H1 (cell line): ENCODE measurements at regions not wholly inside any gene's neighbourhood (a gene's known extent, or its start where the extent isn't known, plus 50 kb on each side); places are given as distances from the start of the nearest gene placed in this dataset.

ENCODE experiments used
- CTCF ChIA-PET: fragments of 300-600 bp; sonication (Branson Sonifier 250); formaldehyde crosslinking; loops from one replicate; lab custom pipeline; 2021; ENCODE audit not compliant: partially characterized antibody; lab: Charles Lee
- POLR2A ChIA-PET: fragments of 300-600 bp; sonication (Branson Sonifier 250); formaldehyde crosslinking; loops from one replicate; lab custom pipeline; 2021; ENCODE audit warnings: inconsistent platforms; ENCODE audit not compliant: partially characterized antibody; lab: Charles Lee
- DNase-seq, 2 experiments: peaks; one replicate each; pipeline versions ENCODE4 v3.0.0 to v3.0.0-alpha.2; 2010 to 2022; ENCODE audit warnings: low spot score in 2 of 2, low read depth in 1 of 2, mixed read lengths in 1 of 2
- FAIRE-seq: peaks from 2 replicates; lab custom pipeline; 2011; peaks lifted over from hg19 to GRCh38; lab: Jason Lieb, UNC
- H2AFZ ChIP-seq: 2 replicates; pipeline ENCODE4 v1.8.1; 2012; ENCODE audit warnings: low read length, inconsistent platforms
- H2AK5ac ChIP-seq: 2 replicates; pipeline ENCODE4 v1.6.1; 2013; ENCODE audit warnings: low read depth, low read length
- H2BK120ac ChIP-seq: replicated peaks from 2 replicates; pipeline ENCODE3; 2013; ENCODE audit warnings: low read depth, low read length, inconsistent platforms
- H2BK12ac ChIP-seq: 2 replicates; pipeline ENCODE4 v1.6.1; 2013; ENCODE audit warnings: low read depth, low read length
- H2BK15ac ChIP-seq: 2 replicates; pipeline ENCODE4 v1.6.1; 2013; ENCODE audit warnings: low read length
- H2BK20ac ChIP-seq: 2 replicates; pipeline ENCODE4 v1.6.1; 2013; ENCODE audit warnings: low read length
- H2BK5ac ChIP-seq: 2 replicates; pipeline ENCODE4 v1.6.1; 2013; ENCODE audit warnings: low read depth, low read length
- H3K14ac ChIP-seq: 2 replicates; pipeline ENCODE4 v1.6.1; 2013; ENCODE audit warnings: inconsistent platforms; ENCODE audit not compliant: insufficient read length
- H3K18ac ChIP-seq: 2 replicates; pipeline ENCODE4 v1.6.1; 2013; ENCODE audit warnings: low read length; ENCODE audit errors: extremely low read depth
- H3K23ac ChIP-seq: 2 replicates; pipeline ENCODE4 v1.6.1; 2013; ENCODE audit warnings: inconsistent platforms; ENCODE audit not compliant: insufficient read length
- H3K23me2 ChIP-seq: 2 replicates; pipeline ENCODE4 v1.6.1; 2013; ENCODE audit warnings: low read depth, low read length
- H3K27ac ChIP-seq: 2 replicates; pipeline ENCODE4 v1.6.1; 2011; ENCODE audit warnings: low read depth, low read length, inconsistent platforms
- H3K27me3 ChIP-seq, 4 experiments: replicated peaks in 1 of 4; 1 replicate in 1 of 4; 2 replicates in 3 of 4; pipeline versions ENCODE4 v1.6.1 to v1.8.1; 2011 to 2013; ENCODE audit warnings: low read length in 3 of 4, mild to moderate bottlenecking in 3 of 4, inconsistent platforms in 2 of 4, mixed read lengths in 2 of 4, moderate library complexity in 1 of 4; ENCODE audit not compliant: control insufficient read depth in 3 of 4, insufficient read depth in 3 of 4; ENCODE audit errors: extremely low read depth in 1 of 4
- H3K36me3 ChIP-seq, 4 experiments: 2 replicates each; pipeline versions ENCODE4 v1.6.1 to v1.8.1; 2011 to 2013; ENCODE audit warnings: mild to moderate bottlenecking in 4 of 4, low read length in 3 of 4, moderate library complexity in 2 of 4, control low read depth in 1 of 4, inconsistent platforms in 1 of 4; ENCODE audit not compliant: insufficient read depth in 4 of 4, control insufficient read depth in 2 of 4
- H3K4ac ChIP-seq: replicated peaks from 2 replicates; pipeline ENCODE3; 2013; ENCODE audit warnings: low read length, low read depth, mixed read lengths, inconsistent platforms; ENCODE audit not compliant: insufficient read length
- H3K4me1 ChIP-seq, 4 experiments: replicated peaks in 1 of 4; 1 replicate in 1 of 4; 2 replicates in 3 of 4; pipeline versions ENCODE4 v1.6.1 to v1.8.1; 2011 to 2013; ENCODE audit warnings: low read length in 3 of 4, inconsistent platforms in 2 of 4, mixed read lengths in 1 of 4; ENCODE audit not compliant: insufficient read depth in 4 of 4, control insufficient read depth in 3 of 4
- H3K4me2 ChIP-seq, 2 experiments: 2 replicates each; pipeline versions ENCODE4 v1.6.1 to v1.8.1; 2011 to 2013; ENCODE audit warnings: low read depth in 2 of 2, low read length in 2 of 2, control low read depth in 1 of 2, inconsistent platforms in 1 of 2, mild to moderate bottlenecking in 1 of 2; ENCODE audit not compliant: insufficient read depth in 1 of 2
- H3K4me3 ChIP-seq, 4 experiments: fragments of 200-600, 300-600 bp in 1 of 4; sonication (generic), shearing (Covaris generic), sonication (Bioruptor Twin) in 1 of 4; 2 replicates each; pipeline versions ENCODE4 v1.5.1 to v1.8.1; 2011 to 2016; ENCODE audit warnings: low read length in 4 of 4, low read depth in 3 of 4, control low read depth in 2 of 4, inconsistent platforms in 2 of 4, mild to moderate bottlenecking in 2 of 4, mixed read lengths in 1 of 4, moderate library complexity in 1 of 4; ENCODE audit not compliant: insufficient read depth in 2 of 4; ENCODE audit errors: extremely low read depth in 1 of 4
- H3K56ac ChIP-seq: replicated peaks from 2 replicates; pipeline ENCODE3; 2013; ENCODE audit warnings: low read depth, mild to moderate bottlenecking, mixed read lengths, low read length, inconsistent platforms; ENCODE audit not compliant: insufficient read length
- H3K79me1 ChIP-seq: 2 replicates; pipeline ENCODE4 v1.6.1; 2013; ENCODE audit warnings: low read depth, low read length, control low read depth
- H3K79me2 ChIP-seq, 2 experiments: 2 replicates each; pipeline versions ENCODE4 v1.6.1 to v1.8.1; 2012 to 2013; ENCODE audit warnings: low read length in 2 of 2, mild to moderate bottlenecking in 2 of 2, inconsistent platforms in 1 of 2; ENCODE audit not compliant: insufficient read depth in 2 of 2, control insufficient read depth in 1 of 2
- H3K9ac ChIP-seq, 4 experiments: replicated peaks in 1 of 4; 1 replicate in 1 of 4; 2 replicates in 3 of 4; pipeline versions ENCODE4 v1.6.1 to v1.8.1; 2011 to 2013; ENCODE audit warnings: low read depth in 3 of 4, low read length in 3 of 4, control low read depth in 2 of 4, mild to moderate bottlenecking in 2 of 4, moderate library complexity in 2 of 4, inconsistent platforms in 1 of 4; ENCODE audit errors: extremely low read depth in 1 of 4
- H3K9me3 ChIP-seq, 2 experiments: 2 replicates each; pipeline versions ENCODE4 v1.6.1 to v1.8.1; 2012 to 2013; ENCODE audit warnings: mild to moderate bottlenecking in 2 of 2, moderate library complexity in 2 of 2, control low read depth in 1 of 2, inconsistent platforms in 1 of 2, low read depth in 1 of 2, low read length in 1 of 2, mixed read lengths in 1 of 2; ENCODE audit not compliant: insufficient read depth in 2 of 2
- H4K20me1 ChIP-seq, 2 experiments: replicated peaks in 1 of 2; 2 replicates each; pipeline versions ENCODE3 to v1.8.1; 2011 to 2013; ENCODE audit warnings: inconsistent platforms in 2 of 2, low read length in 2 of 2, mild to moderate bottlenecking in 1 of 2; ENCODE audit not compliant: insufficient read depth in 2 of 2, control insufficient read depth in 1 of 2
- H4K5ac ChIP-seq: 2 replicates; pipeline ENCODE4 v1.6.1; 2013; ENCODE audit warnings: low read length, low read depth, mixed read lengths, inconsistent platforms; ENCODE audit not compliant: insufficient read length
- H4K8ac ChIP-seq: 2 replicates; pipeline ENCODE4 v1.8.0; 2013; ENCODE audit warnings: mild to moderate bottlenecking, moderate library complexity, low read length, inconsistent platforms; ENCODE audit not compliant: insufficient read depth; ENCODE audit errors: extremely low read depth
- H4K91ac ChIP-seq: replicated peaks from 2 replicates; pipeline ENCODE3; 2013; ENCODE audit warnings: low read length, mixed read lengths, inconsistent platforms; ENCODE audit not compliant: insufficient read length
- WGBS, 2 experiments: shearing (Covaris generic) in 1 of 2; methylation state at CpG; one replicate each; pipeline versions ENCODE4 v1.1.6 to v1.1.7; 2013 to 2015; ENCODE audit warnings: low lambda C conversion rate in 2 of 2, mixed read lengths in 2 of 2, inconsistent platforms in 1 of 2, low coverage in 1 of 2, missing lambda C conversion rate in 1 of 2; ENCODE audit not compliant: insufficient replicate concordance in 2 of 2, insufficient coverage in 1 of 2, insufficient read length in 1 of 2; ENCODE audit errors: extremely low coverage in 1 of 2, missing lambda C conversion rate in 1 of 2; 5-methylcytosine and 5-hydroxymethylcytosine counted together
- TF ChIP-seq, protein P1 (sequence below): IDR thresholded peaks from 2 replicates; pipeline ENCODE4 v1.6.1; 2011; ENCODE audit warnings: low read length, improper control_type of control experiment

GRCh38 chr3:69438476-69438875 lies 52.6 kb upstream of the FRMD4B start:
- Histone ChIP-seq H3K9me3 (no peaks in the 10 kb centered on the region; a peak in 1 of 4 replicates), H3K4me3 (no peak overlapping the region), H2AFZ (no peak overlapping the region), H3K18ac (no peak overlapping the region), H2BK15ac (no peak overlapping the region), H2BK120ac (no peak overlapping the region), H3K23me2 (no peaks in the 10 kb centered on the region; the same call in 1 of the 2 replicates), H3K4ac (no peak overlapping the region), H2BK12ac (no peak overlapping the region), H3K27me3 (peaks cover 0 to 1% (median 0%) of the 10 kb centered on the region in 4 experiments; a peak in 1 of 7 replicates), H3K9ac (no peak overlapping the region), H3K27ac (no peak overlapping the region), H4K8ac (no peak overlapping the region), H2AK5ac (no peak overlapping the region), H2BK5ac (no peak overlapping the region), H4K5ac (no peak overlapping the region), H3K4me1 (peaks cover 0 to 6% (median under 1%) of the 10 kb centered on the region in 4 experiments; a peak in 1 of 7 replicates), H2BK20ac (no peak overlapping the region), H3K23ac (no peak overlapping the region), H3K56ac (no peak overlapping the region), H3K79me1 (no peaks in the 10 kb centered on the region; the same call in 1 of the 2 replicates), H3K14ac (no peak overlapping the region), H4K91ac (no peak overlapping the region), H3K36me3 (no peaks in the 10 kb centered on the region), H3K4me2 (no peak overlapping the region), H3K79me2 (no peaks in the 10 kb centered on the region), H4K20me1 (peaks cover 0 to 2% of the 10 kb centered on the region in 2 experiments)
- ChIA-PET CTCF (interaction anchor here (0.6 kb wide), 1 partner anchor 321 kb away, joined by 3 read pairs; no protein-coding TSS in a partner anchor), POLR2A (no interaction called here)
- 81% methylated on average over 1 of the region's 1 CpG; no CpG with 5 or more reads in 1 of the 2 experiments for WGBS, 2 experiments
- FAIRE-seq (no peak), DNase-seq (no peak)
- TF ChIP-seq, protein P1, sequence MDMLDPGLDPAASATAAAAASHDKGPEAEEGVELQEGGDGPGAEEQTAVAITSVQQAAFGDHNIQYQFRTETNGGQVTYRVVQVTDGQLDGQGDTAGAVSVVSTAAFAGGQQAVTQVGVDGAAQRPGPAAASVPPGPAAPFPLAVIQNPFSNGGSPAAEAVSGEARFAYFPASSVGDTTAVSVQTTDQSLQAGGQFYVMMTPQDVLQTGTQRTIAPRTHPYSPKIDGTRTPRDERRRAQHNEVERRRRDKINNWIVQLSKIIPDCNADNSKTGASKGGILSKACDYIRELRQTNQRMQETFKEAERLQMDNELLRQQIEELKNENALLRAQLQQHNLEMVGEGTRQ: no peak
